DOHH2 (cell line): ENCODE measurements at regions not wholly inside any gene's neighbourhood (a gene's known extent, or its start where the extent isn't known, plus 50 kb on each side); places are given as distances from the start of the nearest gene placed in this dataset.

Source experiments
- CTCF ChIP-seq: fragments of 200-600 bp; sonication (generic); IDR thresholded peaks from one replicate; pipeline ENCODE4 v1.5.1; 2014; ENCODE audit warnings: antibody characterized with exemption, mild to moderate bottlenecking, low read depth, low read length; ENCODE audit not compliant: poor library complexity, severe bottlenecking
- EZH2phosphoT487 ChIP-seq: fragments of 200-600 bp; sonication (generic); IDR thresholded peaks from 2 replicates; pipeline ENCODE4 v1.6.1; 2017; ENCODE audit warnings: borderline replicate concordance, mild to moderate bottlenecking, antibody characterized with exemption, low read length, moderate library complexity, mixed read lengths

- TF ChIP-seq CTCF (no peak), EZH2phosphoT487 (no peak)
These were observed 89.1 kb downstream of the HS1BP3 start for GRCh38 chr2:20561637-20562454.
